D341Med (cell line): ENCODE measurements at regions not wholly inside any gene's neighbourhood (a gene's known extent, or its start where the extent isn't known, plus 50 kb on each side); places are given as distances from the start of the nearest gene placed in this dataset.

Experiments
- DNase-seq: peaks from one replicate; pipeline ENCODE4 v3.0.0; 2012; ENCODE audit warnings: low spot score

GRCh38 chr15:58271410-58271809, 133.2 kb downstream of the AQP9 start:
- DNase-seq, result no peak

GRCh38 chr15:58273104-58273503, 134.9 kb downstream of the AQP9 start:
- no peak for DNase-seq

GRCh38 chr15:58274885-58275284, 136.7 kb downstream of the AQP9 start:
- DNase-seq, result no peak

- DNase-seq, result no peak
These were observed 137.6 kb downstream of the AQP9 start for GRCh38 chr15:58275785-58276184.

GRCh38 chr15:58276924-58277323, 138.7 kb downstream of the AQP9 start:
- DNase-seq, result no peak

GRCh38 chr15:58277333-58277732, 139.2 kb downstream of the AQP9 start:
- DNase-seq, result no peak

GRCh38 chr15:58279106-58279505, 140.9 kb downstream of the AQP9 start:
- DNase-seq, result no peak

GRCh38 chr15:58279654-58280053, 141.5 kb downstream of the AQP9 start:
- DNase-seq, result no peak

GRCh38 chr15:58282060-58282708, 144.0 kb downstream of the AQP9 start:
- DNase-seq, result no peak

- DNase-seq, result no peak
These were observed 145.1 kb downstream of the AQP9 start for GRCh38 chr15:58283302-58283701.

GRCh38 chr15:58284293-58284692, 146.1 kb downstream of the AQP9 start:
- DNase-seq, result no peak

GRCh38 chr15:58285212-58285920, 146.4 kb upstream of the LIPC start:
- no peak for DNase-seq

- DNase-seq, result no peak
These were observed 145.9 kb upstream of the LIPC start for GRCh38 chr15:58285921-58286278.

GRCh38 chr15:58286523-58286922, 145.3 kb upstream of the LIPC start:
- no peak for DNase-seq

GRCh38 chr15:58287891-58288290, 143.9 kb upstream of the LIPC start:
- DNase-seq, result no peak

GRCh38 chr15:58288592-58288991, 143.2 kb upstream of the LIPC start:
- no peak for DNase-seq

GRCh38 chr15:58291848-58292247, 139.9 kb upstream of the LIPC start:
- no peak for DNase-seq

GRCh38 chr15:58292751-58293175, 139.0 kb upstream of the LIPC start:
- no peak for DNase-seq

GRCh38 chr15:58293622-58294550, 137.9 kb upstream of the LIPC start:
- DNase-seq, result no peak

- DNase-seq, result no peak
These were observed 137.0 kb upstream of the LIPC start for GRCh38 chr15:58294681-58295254.

- no peak for DNase-seq
These were observed 136.1 kb upstream of the LIPC start for GRCh38 chr15:58295637-58296215.

GRCh38 chr15:58296276-58296675, 135.5 kb upstream of the LIPC start:
- no peak for DNase-seq
